ENCODE measurements at regions not wholly inside any gene's neighbourhood (a gene's known extent, or its start where the extent isn't known, plus 50 kb on each side); places are given as distances from the start of the nearest gene placed in this dataset.

GRCh38 chr13:63208826-63209225 lies 1793.2 kb upstream of the PCDH20 start:
- TF ChIP-seq HDAC2 (CRISPR knock-in tag; IDR thresholded peaks at IDR 0.05) (no peak), ZNF274 (CRISPR knock-in tag; IDR thresholded peaks at IDR 0.05) (no peak), ETV5 (CRISPR knock-in tag; IDR thresholded peaks at IDR 0.05; ENCODE audit: borderline replicate concordance) (no peak), PHF21A (CRISPR knock-in tag; IDR thresholded peaks at IDR 0.05) (no peak)
